IPS-20b (cell line): ENCODE measurements at regions not wholly inside any gene's neighbourhood (a gene's known extent, or its start where the extent isn't known, plus 50 kb on each side); places are given as distances from the start of the nearest gene placed in this dataset.
"Not testable (repeated sequence)": the region's sequence is repeated elsewhere in the genome, so short reads cannot be mapped to it uniquely, and the experiment has no call there.

ENCODE experiments used
- H3K27ac ChIP-seq: one replicate; pipeline ENCODE4 v1.5.1; 2013; ENCODE audit warnings: low read length
- H3K27me3 ChIP-seq: 2 replicates; pipeline ENCODE4 v1.6.1; 2013; ENCODE audit warnings: mild to moderate bottlenecking, low read length, inconsistent platforms; ENCODE audit not compliant: insufficient read depth
- H3K36me3 ChIP-seq: 2 replicates; pipeline ENCODE4 v1.6.1; 2013; ENCODE audit warnings: low read depth, mild to moderate bottlenecking, inconsistent platforms, low read length, moderate library complexity; ENCODE audit not compliant: insufficient read depth
- H3K4me1 ChIP-seq: 2 replicates; pipeline ENCODE4 v1.6.1; 2013; ENCODE audit warnings: mild to moderate bottlenecking, control low read depth, inconsistent platforms, low read length, moderate library complexity; ENCODE audit not compliant: insufficient read depth
- H3K4me3 ChIP-seq: 2 replicates; pipeline ENCODE4 v1.5.1; 2013; ENCODE audit warnings: mild to moderate bottlenecking, low read length, inconsistent platforms
- H3K9ac ChIP-seq: 2 replicates; pipeline ENCODE4 v1.6.1; 2013; ENCODE audit warnings: low read depth, mild to moderate bottlenecking, inconsistent platforms, low read length, moderate library complexity
- H3K9me3 ChIP-seq: 2 replicates; pipeline ENCODE4 v1.6.1; 2013; ENCODE audit warnings: mild to moderate bottlenecking, low read depth, low read length, inconsistent platforms; ENCODE audit not compliant: insufficient read depth

GRCh38 chr5:92328584-92329259, 945.6 kb upstream of the ARRDC3 start:
- no peaks in the 10 kb centered on the region for H3K27me3 ChIP-seq
- no peak overlapping the region for H3K27ac ChIP-seq

DNA sequence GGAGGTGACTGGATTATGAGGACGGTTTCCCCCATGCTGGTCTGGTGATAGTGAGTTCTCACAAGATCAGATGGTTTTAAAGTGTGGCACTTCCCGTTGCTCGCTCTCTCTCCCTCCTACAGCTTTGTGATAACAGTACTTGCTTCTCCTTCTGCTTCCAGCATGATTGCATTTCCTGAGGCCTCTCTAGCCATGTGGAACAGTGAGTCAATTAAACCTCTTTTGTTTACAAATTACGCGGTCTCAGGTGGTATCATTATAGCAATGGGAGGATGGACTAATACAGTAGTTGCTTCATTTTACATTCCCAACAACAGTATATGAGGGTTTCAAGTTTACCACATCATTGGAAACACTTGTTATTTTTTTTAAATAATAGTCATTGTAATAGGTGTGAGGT, 937.3 kb upstream of the ARRDC3 start:
- Histone ChIP-seq H3K9ac (no peak overlapping the region), H3K27ac (no peak overlapping the region), H3K4me1 (no peaks in the 10 kb centered on the region), H3K9me3 (no peaks in the 10 kb centered on the region; the same call in 1 of the 2 replicates), H3K4me3 (no peak overlapping the region), H3K27me3 (no peaks in the 10 kb centered on the region), H3K36me3 (no peaks in the 10 kb centered on the region)

More at GRCh38 chr5:92328584-92329259, 945.6 kb upstream of the ARRDC3 start:
- H3K9ac ChIP-seq = no peak overlapping the region
- H3K9me3 ChIP-seq = no peaks in the 10 kb centered on the region
- H3K36me3 ChIP-seq = no peaks in the 10 kb centered on the region
- no peak overlapping the region for H3K4me3 ChIP-seq
- no peaks in the 10 kb centered on the region for H3K4me1 ChIP-seq

DNA sequence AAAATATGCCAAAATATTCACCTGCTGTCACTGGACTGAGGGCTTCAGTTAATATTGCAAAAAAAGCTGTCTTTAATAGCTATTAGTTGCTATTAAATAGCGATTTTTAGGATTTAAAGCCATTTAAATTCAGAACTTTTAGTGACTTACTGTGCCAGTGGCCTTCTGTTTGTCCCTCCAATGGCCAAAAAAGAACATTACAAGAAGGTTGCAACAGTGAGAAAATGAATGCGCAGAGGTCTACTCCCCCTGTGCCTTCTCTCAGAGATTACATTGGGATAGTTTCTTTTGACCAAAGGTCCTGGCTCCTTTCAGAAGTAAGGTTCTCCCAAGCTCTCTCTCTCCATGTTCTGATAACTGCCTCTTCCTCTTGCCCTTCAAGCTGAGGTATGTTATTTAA, 930.3 kb upstream of the ARRDC3 start:
- Histone ChIP-seq H3K9ac (no peak overlapping the region), H3K9me3 (no peaks in the 10 kb centered on the region), H3K36me3 (no peaks in the 10 kb centered on the region), H3K4me3 (no peak overlapping the region), H3K27ac (no peak overlapping the region), H3K27me3 (no peaks in the 10 kb centered on the region), H3K4me1 (no peaks in the 10 kb centered on the region)

DNA sequence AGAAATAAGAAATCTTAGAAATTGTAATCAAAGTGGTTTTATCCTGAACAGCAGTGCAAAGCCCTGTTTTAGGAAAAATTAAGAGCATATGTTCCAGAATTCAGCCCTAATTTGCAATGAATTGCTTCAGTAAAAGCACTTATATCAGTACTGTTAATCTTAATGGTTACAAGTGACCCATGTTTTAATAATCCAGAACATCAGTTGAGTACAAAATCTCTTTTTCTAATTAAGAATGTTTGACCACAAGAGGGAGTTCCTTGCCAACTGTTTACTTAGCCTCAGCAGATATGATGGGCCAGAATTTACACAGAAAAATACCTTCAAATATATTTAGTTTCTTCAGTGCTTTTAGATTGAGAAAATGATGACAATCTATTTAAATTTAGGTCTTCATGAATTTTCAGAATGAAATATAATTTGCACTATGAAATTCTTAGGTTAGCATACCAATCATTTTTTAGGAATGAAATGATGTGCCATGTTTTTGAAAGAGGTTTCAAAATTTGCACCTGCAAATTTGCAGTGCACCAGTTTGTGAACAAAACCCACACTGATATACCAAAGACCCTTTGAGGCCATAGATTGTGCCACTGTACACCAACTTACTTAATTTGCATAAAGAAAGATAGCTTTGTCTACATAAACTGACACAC, 926.3 kb upstream of the ARRDC3 start:
- Histone ChIP-seq H3K9me3 (no peaks in the 10 kb centered on the region), H3K27ac (no peak overlapping the region), H3K4me1 (no peaks in the 10 kb centered on the region), H3K4me3 (no peak overlapping the region), H3K27me3 (no peaks in the 10 kb centered on the region), H3K36me3 (no peaks in the 10 kb centered on the region), H3K9ac (no peak overlapping the region)

- no peak overlapping the region for H3K27ac ChIP-seq
- no peak overlapping the region for H3K9ac ChIP-seq
- no peaks in the 10 kb centered on the region for H3K4me1 ChIP-seq
- no peak overlapping the region for H3K4me3 ChIP-seq
- no peaks in the 10 kb centered on the region for H3K36me3 ChIP-seq
- no peaks in the 10 kb centered on the region for H3K27me3 ChIP-seq
- H3K9me3 ChIP-seq = no peaks in the 10 kb centered on the region
These were observed 925.6 kb upstream of the ARRDC3 start for GRCh38 chr5:92308679-92309078.

- not testable (repeated sequence) for H3K9ac ChIP-seq, H3K4me3 ChIP-seq, H3K36me3 ChIP-seq, H3K27me3 ChIP-seq, H3K4me1 ChIP-seq, H3K27ac ChIP-seq, H3K9me3 ChIP-seq
These were observed 919.2 kb upstream of the ARRDC3 start for GRCh38 chr5:92302356-92302755.

DNA sequence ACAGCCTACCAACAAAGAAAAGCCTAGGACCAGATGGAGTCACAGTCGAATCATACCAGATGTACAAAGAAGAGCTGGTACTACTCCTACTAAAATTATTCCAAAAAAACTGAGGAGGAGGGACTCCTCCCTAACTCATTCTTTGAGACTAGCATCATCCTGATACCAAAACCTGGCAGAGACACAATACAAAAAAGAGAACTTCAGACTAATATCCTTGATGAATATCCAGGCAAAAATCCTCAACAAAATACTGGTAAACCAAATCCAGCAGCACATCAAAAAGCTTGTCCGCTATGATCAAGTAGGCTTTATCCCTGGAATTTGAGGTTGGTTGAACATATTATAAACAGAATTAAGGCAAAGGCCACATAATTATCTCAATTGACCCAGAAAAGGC, 900.4 kb upstream of the ARRDC3 start:
- no peaks in the 10 kb centered on the region for H3K27me3 ChIP-seq
- H3K36me3 ChIP-seq = no peaks in the 10 kb centered on the region

GRCh38 chr5:92271750-92272149, 888.6 kb upstream of the ARRDC3 start:
- H3K36me3 ChIP-seq, H3K4me1 ChIP-seq, H3K27me3 ChIP-seq: not testable (repeated sequence)

More for the DNA sequence above, 900.4 kb upstream of the ARRDC3 start:
- Histone ChIP-seq H3K9ac (no peak overlapping the region), H3K4me1 (no peaks in the 10 kb centered on the region), H3K9me3 (peaks cover 21% of the 10 kb centered on the region), H3K27ac (no peak overlapping the region), H3K4me3 (no peak overlapping the region)

GRCh38 chr5:92268343-92268742, 885.2 kb upstream of the ARRDC3 start:
- Histone ChIP-seq H3K9ac (no peak overlapping the region), H3K4me1 (peaks cover 5% of the 10 kb centered on the region; the same call in 1 of the 2 replicates), H3K27ac (no peak overlapping the region), H3K4me3 (no peak overlapping the region), H3K9me3 (no peaks in the 10 kb centered on the region), H3K36me3 (no peaks in the 10 kb centered on the region), H3K27me3 (no peaks in the 10 kb centered on the region)

More at GRCh38 chr5:92271750-92272149, 888.6 kb upstream of the ARRDC3 start:
- H3K27ac ChIP-seq, H3K9me3 ChIP-seq, H3K9ac ChIP-seq, H3K4me3 ChIP-seq: not testable (repeated sequence)

- no peak overlapping the region for H3K27ac ChIP-seq
- H3K4me1 ChIP-seq = peaks cover 5% of the 10 kb centered on the region; the same call in 1 of the 2 replicates
- no peak overlapping the region for H3K9ac ChIP-seq
- no peak overlapping the region for H3K4me3 ChIP-seq
- H3K36me3 ChIP-seq = no peaks in the 10 kb centered on the region
- H3K9me3 ChIP-seq = no peaks in the 10 kb centered on the region
- no peaks in the 10 kb centered on the region for H3K27me3 ChIP-seq
These were observed 884.7 kb upstream of the ARRDC3 start for GRCh38 chr5:92267830-92268229.

- no peaks in the 10 kb centered on the region for H3K27me3 ChIP-seq
- no peak overlapping the region for H3K27ac ChIP-seq
- H3K9ac ChIP-seq = no peak overlapping the region
- no peaks in the 10 kb centered on the region for H3K9me3 ChIP-seq
- H3K36me3 ChIP-seq = no peaks in the 10 kb centered on the region
- H3K4me1 ChIP-seq = peaks cover 8% of the 10 kb centered on the region; the same call in 1 of the 2 replicates
- H3K4me3 ChIP-seq = no peak overlapping the region
These were observed 882.7 kb upstream of the ARRDC3 start for GRCh38 chr5:92265804-92266203.

DNA sequence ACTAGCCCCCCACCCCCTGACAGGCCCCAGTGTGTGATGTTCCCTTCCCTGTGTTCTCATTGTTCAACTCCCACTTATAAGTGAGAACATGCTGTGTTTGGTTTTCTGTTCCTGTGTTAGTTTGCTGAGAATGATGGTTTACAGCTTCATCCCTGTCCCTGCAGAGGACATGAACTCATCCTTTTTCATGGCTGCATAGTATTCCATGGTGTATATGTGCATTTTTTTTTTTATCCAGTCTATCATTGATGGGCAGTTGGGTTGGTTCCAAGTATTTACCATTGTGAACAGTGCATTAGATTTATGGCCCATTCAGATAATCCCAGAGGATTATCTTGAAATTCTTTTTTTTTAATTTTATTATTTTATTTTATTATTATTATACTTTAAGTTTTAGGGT, 872.5 kb upstream of the ARRDC3 start:
- H3K36me3 ChIP-seq, H3K27me3 ChIP-seq: not testable (repeated sequence)

More for the DNA sequence above, 872.5 kb upstream of the ARRDC3 start:
- H3K4me1 ChIP-seq, H3K4me3 ChIP-seq, H3K9me3 ChIP-seq, H3K9ac ChIP-seq, H3K27ac ChIP-seq: not testable (repeated sequence)
